PFSK-1 (cell line): ENCODE measurements at regions not wholly inside any gene's neighbourhood (a gene's known extent, or its start where the extent isn't known, plus 50 kb on each side); places are given as distances from the start of the nearest gene placed in this dataset.

Source experiments
- FOXP2 ChIP-seq: optimal IDR thresholded peaks from 2 replicates; pipeline ENCODE3; 2011; ENCODE audit warnings: borderline replicate concordance, control low read depth, inconsistent platforms; ENCODE audit not compliant: insufficient read depth; ENCODE audit errors: extremely low read length, extremely low read depth
- POLR2AphosphoS5 ChIP-seq: IDR thresholded peaks from 2 replicates; pipeline ENCODE4 v1.6.1; 2012; ENCODE audit warnings: low read depth, mild to moderate bottlenecking, control low read depth, low read length, moderate library complexity
- SIN3A ChIP-seq: IDR thresholded peaks from 2 replicates; pipeline ENCODE4 v1.6.1; 2012; ENCODE audit warnings: mild to moderate bottlenecking, low read length, moderate library complexity, borderline replicate concordance; ENCODE audit not compliant: insufficient read depth
- TAF1 ChIP-seq: IDR thresholded peaks from 2 replicates; pipeline ENCODE4 v1.6.1; 2012; ENCODE audit warnings: low read length, control low read depth, borderline replicate concordance; ENCODE audit not compliant: insufficient read depth
- TF ChIP-seq, protein P1 (sequence below), 2 experiments: IDR thresholded peaks; 2 replicates each; pipeline versions ENCODE4 v1.6.1 to v1.8.0; 2011 to 2012; ENCODE audit warnings: low read depth in 2 of 2, low read length in 2 of 2, control low read depth in 1 of 2, inconsistent platforms in 1 of 2, mild to moderate bottlenecking in 1 of 2, moderate library complexity in 1 of 2; ENCODE audit not compliant: insufficient read depth in 1 of 2

DNA sequence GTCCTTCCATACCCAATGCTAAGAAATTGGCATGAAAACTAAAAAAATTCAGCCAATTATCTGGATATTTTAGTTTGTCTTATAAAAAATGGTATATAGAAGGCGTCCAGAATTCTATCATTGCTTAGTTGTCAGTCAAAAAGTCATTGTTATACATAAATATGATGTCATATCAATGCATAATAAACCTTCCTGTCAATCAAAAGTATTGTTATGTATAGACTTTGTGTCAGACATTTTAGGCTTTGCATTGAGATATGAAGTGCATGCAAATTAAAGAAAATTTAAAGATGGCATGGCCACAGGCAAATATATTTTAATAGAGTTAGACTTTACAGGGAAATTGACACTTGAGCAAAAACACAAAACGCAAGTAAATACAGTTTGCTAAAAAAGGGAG lies 173.4 kb upstream of the FANCL start:
- TF ChIP-seq FOXP2 (no peak), TAF1 (no peak), POLR2AphosphoS5 (no peak), SIN3A (no peak)
- TF ChIP-seq, protein P1, sequence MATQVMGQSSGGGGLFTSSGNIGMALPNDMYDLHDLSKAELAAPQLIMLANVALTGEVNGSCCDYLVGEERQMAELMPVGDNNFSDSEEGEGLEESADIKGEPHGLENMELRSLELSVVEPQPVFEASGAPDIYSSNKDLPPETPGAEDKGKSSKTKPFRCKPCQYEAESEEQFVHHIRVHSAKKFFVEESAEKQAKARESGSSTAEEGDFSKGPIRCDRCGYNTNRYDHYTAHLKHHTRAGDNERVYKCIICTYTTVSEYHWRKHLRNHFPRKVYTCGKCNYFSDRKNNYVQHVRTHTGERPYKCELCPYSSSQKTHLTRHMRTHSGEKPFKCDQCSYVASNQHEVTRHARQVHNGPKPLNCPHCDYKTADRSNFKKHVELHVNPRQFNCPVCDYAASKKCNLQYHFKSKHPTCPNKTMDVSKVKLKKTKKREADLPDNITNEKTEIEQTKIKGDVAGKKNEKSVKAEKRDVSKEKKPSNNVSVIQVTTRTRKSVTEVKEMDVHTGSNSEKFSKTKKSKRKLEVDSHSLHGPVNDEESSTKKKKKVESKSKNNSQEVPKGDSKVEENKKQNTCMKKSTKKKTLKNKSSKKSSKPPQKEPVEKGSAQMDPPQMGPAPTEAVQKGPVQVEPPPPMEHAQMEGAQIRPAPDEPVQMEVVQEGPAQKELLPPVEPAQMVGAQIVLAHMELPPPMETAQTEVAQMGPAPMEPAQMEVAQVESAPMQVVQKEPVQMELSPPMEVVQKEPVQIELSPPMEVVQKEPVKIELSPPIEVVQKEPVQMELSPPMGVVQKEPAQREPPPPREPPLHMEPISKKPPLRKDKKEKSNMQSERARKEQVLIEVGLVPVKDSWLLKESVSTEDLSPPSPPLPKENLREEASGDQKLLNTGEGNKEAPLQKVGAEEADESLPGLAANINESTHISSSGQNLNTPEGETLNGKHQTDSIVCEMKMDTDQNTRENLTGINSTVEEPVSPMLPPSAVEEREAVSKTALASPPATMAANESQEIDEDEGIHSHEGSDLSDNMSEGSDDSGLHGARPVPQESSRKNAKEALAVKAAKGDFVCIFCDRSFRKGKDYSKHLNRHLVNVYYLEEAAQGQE (IDR thresholded peaks at IDR 0.05; ENCODE audit: insufficient read depth in 1 of 2, low read depth in 2 of 2, low read length in 2 of 2), result no peak

- TF ChIP-seq POLR2AphosphoS5, result no peak
- TF ChIP-seq FOXP2, result no peak
- TF ChIP-seq SIN3A, result no peak
- no peak for TF ChIP-seq TAF1
- TF ChIP-seq, protein P1 (IDR thresholded peaks at IDR 0.05; ENCODE audit: insufficient read depth in 1 of 2, low read depth in 2 of 2, low read length in 2 of 2), result no peak
Measured at GRCh38 chr2:58410549-58410948, 169.4 kb upstream of the FANCL start.

DNA sequence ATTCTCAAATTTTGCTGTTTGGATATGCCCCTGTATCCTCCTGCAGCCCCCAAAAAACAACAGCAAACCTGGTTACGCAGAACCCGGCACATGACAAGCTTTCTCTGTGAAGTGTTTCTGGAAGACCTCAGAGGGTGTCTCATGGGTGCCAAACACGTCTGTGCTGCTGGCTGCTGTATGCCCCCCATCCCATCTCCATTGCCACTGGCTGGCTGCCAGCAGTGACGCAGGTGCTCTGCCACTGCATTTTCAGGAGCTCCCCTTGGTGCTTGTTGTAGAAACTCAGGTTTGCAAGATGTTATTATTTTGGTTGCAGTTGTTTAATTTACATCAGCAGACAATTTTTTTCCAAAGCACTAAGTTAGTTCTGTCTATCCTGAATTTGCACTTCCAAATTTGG lies 166.4 kb upstream of the FANCL start:
- TF ChIP-seq SIN3A (no peak), POLR2AphosphoS5 (no peak), TAF1 (no peak), FOXP2 (no peak)
- TF ChIP-seq, protein P1 (IDR thresholded peaks at IDR 0.05; ENCODE audit: insufficient read depth in 1 of 2, low read depth in 2 of 2, low read length in 2 of 2), result no peak

DNA sequence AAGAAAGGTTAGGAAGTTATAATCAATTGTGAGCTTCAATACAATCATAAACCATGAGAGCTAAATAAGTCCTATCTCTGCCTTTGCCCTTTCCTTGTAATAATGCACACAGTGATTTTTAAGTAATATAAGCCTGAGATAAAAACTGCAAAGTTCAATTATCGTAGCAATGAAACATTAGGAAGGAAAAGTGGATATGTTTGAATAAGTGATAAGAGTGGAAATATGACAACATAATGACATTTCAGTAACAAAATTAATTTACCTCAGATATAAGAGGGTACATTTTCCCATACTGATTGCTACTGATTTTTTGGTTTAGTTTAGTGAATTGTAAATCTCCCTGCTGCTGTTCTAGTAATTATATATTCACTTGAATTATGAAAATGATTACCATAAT lies 164.2 kb upstream of the FANCL start:
- TF ChIP-seq, protein P1 (IDR thresholded peaks at IDR 0.05; ENCODE audit: insufficient read depth in 1 of 2, low read depth in 2 of 2, low read length in 2 of 2), result no peak
- no peak for TF ChIP-seq TAF1
- no peak for TF ChIP-seq FOXP2
- TF ChIP-seq SIN3A, result no peak
- no peak for TF ChIP-seq POLR2AphosphoS5

- no peak for TF ChIP-seq SIN3A
- TF ChIP-seq, protein P1 (IDR thresholded peaks at IDR 0.05; ENCODE audit: insufficient read depth in 1 of 2, low read depth in 2 of 2, low read length in 2 of 2), result no peak
- no peak for TF ChIP-seq POLR2AphosphoS5
- TF ChIP-seq TAF1, result no peak
- TF ChIP-seq FOXP2, result no peak
Measured at GRCh38 chr2:58401936-58402335, 160.8 kb upstream of the FANCL start.
